ENCODE measurements at regions not wholly inside any gene's neighbourhood (a gene's known extent, or its start where the extent isn't known, plus 50 kb on each side); places are given as distances from the start of the nearest gene placed in this dataset.

GRCh38 chr10:113455947-113456346, 96.9 kb upstream of the HABP2 start:
- no peak for DNase-seq (ENCODE audit: extremely low spot score)
- ChIA-PET CTCF (no interaction called here), POLR2A (no interaction called here)
- no peak for TF ChIP-seq CTCF (IDR thresholded peaks at IDR 0.05; ENCODE audit: control extremely low read depth, extremely low read depth, low read depth, missing control alignments)

- no peak for DNase-seq (ENCODE audit: extremely low spot score)
- TF ChIP-seq CTCF (IDR thresholded peaks at IDR 0.05; ENCODE audit: control extremely low read depth, extremely low read depth, low read depth, missing control alignments), result no peak
- POLR2A ChIA-PET, result no interaction called here
- CTCF ChIA-PET, result interaction anchor here (1.5 kb wide), 1 partner anchor 72 kb away, joined by 3 read pairs; no protein-coding TSS in a partner anchor
These were observed 96.1 kb upstream of the HABP2 start for GRCh38 chr10:113456741-113457140.

GRCh38 chr10:113457408-113457807, 95.4 kb upstream of the HABP2 start:
- ChIA-PET CTCF (interaction anchor here (1.5 kb wide), 1 partner anchor 72 kb away, joined by 3 read pairs; no protein-coding TSS in a partner anchor), POLR2A (no interaction called here)
- no peak for TF ChIP-seq CTCF (IDR thresholded peaks at IDR 0.05; ENCODE audit: control extremely low read depth, extremely low read depth, low read depth, missing control alignments)
- no peak for DNase-seq (ENCODE audit: extremely low spot score)

- ChIA-PET CTCF (interaction anchor here (1.5 kb wide), 1 partner anchor 73 kb away, joined by 3 read pairs; no protein-coding TSS in a partner anchor), POLR2A (no interaction called here)
- DNase-seq (ENCODE audit: extremely low spot score), result no peak
- TF ChIP-seq CTCF (IDR thresholded peaks at IDR 0.05; ENCODE audit: control extremely low read depth, extremely low read depth, low read depth, missing control alignments), result no peak
These were observed 94.4 kb upstream of the HABP2 start for GRCh38 chr10:113458451-113458850.

GRCh38 chr10:113458944-113459343, 93.9 kb upstream of the HABP2 start:
- no peak for TF ChIP-seq CTCF (IDR thresholded peaks at IDR 0.05; ENCODE audit: control extremely low read depth, extremely low read depth, low read depth, missing control alignments)
- DNase-seq (ENCODE audit: extremely low spot score), result no peak
- POLR2A ChIA-PET, result no interaction called here
- CTCF ChIA-PET, result no interaction called here

- no peak for TF ChIP-seq CTCF (IDR thresholded peaks at IDR 0.05; ENCODE audit: control extremely low read depth, extremely low read depth, low read depth, missing control alignments)
- no peak for DNase-seq (ENCODE audit: extremely low spot score)
- POLR2A ChIA-PET, result no interaction called here
- CTCF ChIA-PET, result no interaction called here
These were observed 93.1 kb upstream of the HABP2 start for GRCh38 chr10:113459626-113460280.
